GM23338 (cell line): ENCODE measurements at regions not wholly inside any gene's neighbourhood (a gene's known extent, or its start where the extent isn't known, plus 50 kb on each side); places are given as distances from the start of the nearest gene placed in this dataset.

ENCODE experiments used
- CREB1 ChIP-seq: fragments of 250-450 bp; sonication (Bioruptor Pico); IDR thresholded peaks from 2 replicates; pipeline ENCODE4 v1.5.0; 2020; ENCODE audit warnings: low read depth, mild to moderate bottlenecking, moderate library complexity
- EZH2 ChIP-seq: fragments of 200-600 bp; sonication (generic); IDR thresholded peaks from one replicate; pipeline ENCODE4 v1.8.0; 2017; ENCODE audit warnings: antibody characterized with exemption, mild to moderate bottlenecking, low read depth; ENCODE audit not compliant: unreplicated experiment
- EZH2phosphoT487 ChIP-seq: fragments of 200-600 bp; sonication (generic); IDR thresholded peaks from one replicate; pipeline ENCODE4 v1.8.1; 2018; ENCODE audit warnings: antibody characterized with exemption; ENCODE audit not compliant: unreplicated experiment
- POLR2AphosphoS5 ChIP-seq: IDR thresholded peaks from 2 replicates; pipeline ENCODE4 v1.6.1; 2016; ENCODE audit warnings: antibody characterized with exemption, low read depth
- STAT1 ChIP-seq: IDR thresholded peaks from one replicate; pipeline ENCODE4 v1.6.1; 2016; ENCODE audit warnings: antibody characterized with exemption; ENCODE audit not compliant: unreplicated experiment
- ZNF114 ChIP-seq: fragments of 250-450 bp; sonication (Bioruptor Pico); IDR thresholded peaks from 2 replicates; pipeline ENCODE4 v1.5.0; 2020; ENCODE audit warnings: mild to moderate bottlenecking, moderate library complexity
- ZNF331 ChIP-seq: fragments of 250-450 bp; sonication (Bioruptor Pico); IDR thresholded peaks from 2 replicates; pipeline ENCODE4 v1.5.0; 2020; ENCODE audit warnings: low read depth, mild to moderate bottlenecking, moderate library complexity
- TF ChIP-seq, protein P1 (sequence below), 2 experiments: fragments of 200-600 bp in 1 of 2; sonication (generic) in 1 of 2; conservative IDR thresholded peaks; 2 replicates each; pipeline versions ENCODE4 v1.5.1 to v1.6.1; 2016 to 2017; ENCODE audit warnings: antibody characterized with exemption in 2 of 2, low read depth in 2 of 2, mild to moderate bottlenecking in 2 of 2, moderate library complexity in 1 of 2
- TF ChIP-seq, protein P2 (sequence below): IDR thresholded peaks from 2 replicates; pipeline ENCODE4 v1.6.1; 2016; ENCODE audit warnings: antibody characterized with exemption
- TF ChIP-seq, protein P3 (sequence below): IDR thresholded peaks from one replicate; pipeline ENCODE4 v1.6.1; 2018; ENCODE audit warnings: antibody characterized with exemption; ENCODE audit not compliant: unreplicated experiment

DNA sequence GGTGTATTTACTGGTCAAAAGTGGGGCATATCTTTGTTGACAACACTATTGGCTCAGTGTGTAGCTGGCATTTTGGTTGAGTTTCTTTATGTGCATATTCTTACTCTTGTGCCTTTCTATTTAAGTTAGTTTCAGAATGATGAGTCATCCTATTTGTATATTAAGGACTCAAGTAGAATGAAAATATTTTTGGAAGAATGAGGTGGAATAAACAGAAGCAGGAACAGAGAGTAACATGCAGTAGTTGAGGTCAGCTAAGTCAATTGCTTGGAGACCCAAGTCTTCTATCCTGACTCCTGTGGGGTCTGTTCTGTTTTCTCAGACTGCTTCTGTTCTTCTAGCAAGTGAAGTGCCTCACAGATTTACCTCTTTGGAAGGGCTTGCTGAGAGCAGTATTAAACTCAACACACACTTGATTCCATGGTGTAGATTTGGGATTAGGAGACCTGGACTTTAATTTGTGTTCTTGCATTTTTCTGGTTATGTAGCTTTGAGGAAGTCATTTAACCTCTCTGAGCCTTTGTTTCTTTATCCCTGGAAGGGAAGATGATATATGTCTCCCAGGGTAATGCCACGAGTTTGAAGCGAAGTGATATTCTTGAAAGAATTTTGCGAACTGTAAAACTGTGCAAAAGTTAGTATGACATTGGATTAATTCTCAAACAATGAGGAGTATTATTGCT, 324.3 kb downstream of the QKI start:
- TF ChIP-seq EZH2 (no peak), POLR2AphosphoS5 (no peak), ZNF331 (no peak), EZH2phosphoT487 (no peak), ZNF114 (no peak), STAT1 (no peak), CREB1 (CRISPR knock-in tag) (no peak)
- TF ChIP-seq, protein P1, sequence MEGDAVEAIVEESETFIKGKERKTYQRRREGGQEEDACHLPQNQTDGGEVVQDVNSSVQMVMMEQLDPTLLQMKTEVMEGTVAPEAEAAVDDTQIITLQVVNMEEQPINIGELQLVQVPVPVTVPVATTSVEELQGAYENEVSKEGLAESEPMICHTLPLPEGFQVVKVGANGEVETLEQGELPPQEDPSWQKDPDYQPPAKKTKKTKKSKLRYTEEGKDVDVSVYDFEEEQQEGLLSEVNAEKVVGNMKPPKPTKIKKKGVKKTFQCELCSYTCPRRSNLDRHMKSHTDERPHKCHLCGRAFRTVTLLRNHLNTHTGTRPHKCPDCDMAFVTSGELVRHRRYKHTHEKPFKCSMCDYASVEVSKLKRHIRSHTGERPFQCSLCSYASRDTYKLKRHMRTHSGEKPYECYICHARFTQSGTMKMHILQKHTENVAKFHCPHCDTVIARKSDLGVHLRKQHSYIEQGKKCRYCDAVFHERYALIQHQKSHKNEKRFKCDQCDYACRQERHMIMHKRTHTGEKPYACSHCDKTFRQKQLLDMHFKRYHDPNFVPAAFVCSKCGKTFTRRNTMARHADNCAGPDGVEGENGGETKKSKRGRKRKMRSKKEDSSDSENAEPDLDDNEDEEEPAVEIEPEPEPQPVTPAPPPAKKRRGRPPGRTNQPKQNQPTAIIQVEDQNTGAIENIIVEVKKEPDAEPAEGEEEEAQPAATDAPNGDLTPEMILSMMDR (conservative IDR thresholded peaks at IDR 0.05; ENCODE audit: low read depth in 2 of 2), result no peak
- TF ChIP-seq, protein P2, sequence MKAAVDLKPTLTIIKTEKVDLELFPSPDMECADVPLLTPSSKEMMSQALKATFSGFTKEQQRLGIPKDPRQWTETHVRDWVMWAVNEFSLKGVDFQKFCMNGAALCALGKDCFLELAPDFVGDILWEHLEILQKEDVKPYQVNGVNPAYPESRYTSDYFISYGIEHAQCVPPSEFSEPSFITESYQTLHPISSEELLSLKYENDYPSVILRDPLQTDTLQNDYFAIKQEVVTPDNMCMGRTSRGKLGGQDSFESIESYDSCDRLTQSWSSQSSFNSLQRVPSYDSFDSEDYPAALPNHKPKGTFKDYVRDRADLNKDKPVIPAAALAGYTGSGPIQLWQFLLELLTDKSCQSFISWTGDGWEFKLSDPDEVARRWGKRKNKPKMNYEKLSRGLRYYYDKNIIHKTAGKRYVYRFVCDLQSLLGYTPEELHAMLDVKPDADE, result no peak
- TF ChIP-seq, protein P3, sequence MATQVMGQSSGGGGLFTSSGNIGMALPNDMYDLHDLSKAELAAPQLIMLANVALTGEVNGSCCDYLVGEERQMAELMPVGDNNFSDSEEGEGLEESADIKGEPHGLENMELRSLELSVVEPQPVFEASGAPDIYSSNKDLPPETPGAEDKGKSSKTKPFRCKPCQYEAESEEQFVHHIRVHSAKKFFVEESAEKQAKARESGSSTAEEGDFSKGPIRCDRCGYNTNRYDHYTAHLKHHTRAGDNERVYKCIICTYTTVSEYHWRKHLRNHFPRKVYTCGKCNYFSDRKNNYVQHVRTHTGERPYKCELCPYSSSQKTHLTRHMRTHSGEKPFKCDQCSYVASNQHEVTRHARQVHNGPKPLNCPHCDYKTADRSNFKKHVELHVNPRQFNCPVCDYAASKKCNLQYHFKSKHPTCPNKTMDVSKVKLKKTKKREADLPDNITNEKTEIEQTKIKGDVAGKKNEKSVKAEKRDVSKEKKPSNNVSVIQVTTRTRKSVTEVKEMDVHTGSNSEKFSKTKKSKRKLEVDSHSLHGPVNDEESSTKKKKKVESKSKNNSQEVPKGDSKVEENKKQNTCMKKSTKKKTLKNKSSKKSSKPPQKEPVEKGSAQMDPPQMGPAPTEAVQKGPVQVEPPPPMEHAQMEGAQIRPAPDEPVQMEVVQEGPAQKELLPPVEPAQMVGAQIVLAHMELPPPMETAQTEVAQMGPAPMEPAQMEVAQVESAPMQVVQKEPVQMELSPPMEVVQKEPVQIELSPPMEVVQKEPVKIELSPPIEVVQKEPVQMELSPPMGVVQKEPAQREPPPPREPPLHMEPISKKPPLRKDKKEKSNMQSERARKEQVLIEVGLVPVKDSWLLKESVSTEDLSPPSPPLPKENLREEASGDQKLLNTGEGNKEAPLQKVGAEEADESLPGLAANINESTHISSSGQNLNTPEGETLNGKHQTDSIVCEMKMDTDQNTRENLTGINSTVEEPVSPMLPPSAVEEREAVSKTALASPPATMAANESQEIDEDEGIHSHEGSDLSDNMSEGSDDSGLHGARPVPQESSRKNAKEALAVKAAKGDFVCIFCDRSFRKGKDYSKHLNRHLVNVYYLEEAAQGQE, result no peak
